IMR-90 (cell line): ENCODE measurements at regions not wholly inside any gene's neighbourhood (a gene's known extent, or its start where the extent isn't known, plus 50 kb on each side); places are given as distances from the start of the nearest gene placed in this dataset.

Source experiments
- ATAC-seq: fragments of 200-7000 bp; cut with Tn5 transposase; 2 replicates; pipeline ENCODE4 v1.9.1; 2020; ENCODE audit warnings: low read depth, mild to moderate bottlenecking, moderate library complexity
- BruUV-seq: library from RNA; stranded (reverse); fragments of 400-500 nt; replicated peaks from 2 replicates; lab custom pipeline; 2021; lab: Mats Ljungman, UMichigan
- CTCF ChIA-PET: fragments of 300-600 bp; formaldehyde crosslinking; extraction: SDS; loops from one replicate; lab custom pipeline; 2021; ENCODE audit warnings: antibody characterized with exemption; lab: Yijun Ruan, JAX
- POLR2A ChIA-PET: fragments of 300-600 bp; sonication (Branson Sonifier 250); formaldehyde crosslinking; loops from one replicate; lab custom pipeline; 2022; ENCODE audit warnings: antibody characterized with exemption; ENCODE audit not compliant: unreplicated experiment; lab: Charles Lee
- DNase-seq: peaks from one replicate; pipeline ENCODE4 v3.0.0; 2013
- H2AFZ ChIP-seq: replicated peaks from 2 replicates; pipeline ENCODE3; 2013; ENCODE audit warnings: low read length, mild to moderate bottlenecking; ENCODE audit not compliant: poor library complexity
- H2AK5ac ChIP-seq: 2 replicates; pipeline ENCODE4 v1.6.1; 2013; ENCODE audit warnings: low read depth, low read length, inconsistent platforms
- H2AK9ac ChIP-seq: replicated peaks from 2 replicates; pipeline ENCODE3; 2013; ENCODE audit warnings: mild to moderate bottlenecking, low read depth, low read length, moderate library complexity; ENCODE audit not compliant: poor library complexity
- H2BK120ac ChIP-seq: 2 replicates; pipeline ENCODE4 v1.6.1; 2013; ENCODE audit warnings: low read depth, low read length, inconsistent platforms
- H2BK15ac ChIP-seq: 3 replicates; pipeline ENCODE4 v1.6.1; 2013; ENCODE audit warnings: low read depth, low read length, inconsistent platforms
- H2BK20ac ChIP-seq: 2 replicates; pipeline ENCODE4 v1.6.1; 2013; ENCODE audit warnings: low read depth, mild to moderate bottlenecking, inconsistent platforms, low read length, moderate library complexity
- H2BK5ac ChIP-seq: 2 replicates; pipeline ENCODE4 v1.6.1; 2013; ENCODE audit warnings: mild to moderate bottlenecking, low read depth, low read length, inconsistent platforms; ENCODE audit not compliant: poor library complexity, severe bottlenecking
- H3K14ac ChIP-seq: replicated peaks from 2 replicates; pipeline ENCODE4 v1.6.1; 2013; ENCODE audit warnings: low read depth, low read length, inconsistent platforms
- H3K18ac ChIP-seq: 2 replicates; pipeline ENCODE4 v1.6.1; 2013; ENCODE audit warnings: low read depth, low read length, control low read depth
- H3K23ac ChIP-seq: 2 replicates; pipeline ENCODE4 v1.6.1; 2013; ENCODE audit warnings: low read depth, low read length, inconsistent platforms
- H3K27ac ChIP-seq: 2 replicates; pipeline ENCODE4 v1.5.1; 2013; ENCODE audit warnings: mild to moderate bottlenecking, control low read depth, low read length; ENCODE audit not compliant: insufficient read depth
- H3K27me3 ChIP-seq: 2 replicates; pipeline ENCODE4 v1.6.1; 2013; ENCODE audit warnings: low read length; ENCODE audit not compliant: control insufficient read depth, insufficient read depth
- H3K36me3 ChIP-seq: 2 replicates; pipeline ENCODE4 v1.6.1; 2013; ENCODE audit warnings: low read length, mixed read lengths; ENCODE audit not compliant: control insufficient read depth, insufficient read depth
- H3K4ac ChIP-seq: 2 replicates; pipeline ENCODE4 v1.6.1; 2013; ENCODE audit warnings: low read depth, low read length, inconsistent platforms
- H3K4me1 ChIP-seq: 2 replicates; pipeline ENCODE4 v1.6.1; 2013; ENCODE audit warnings: low read length, mixed read lengths; ENCODE audit not compliant: control insufficient read depth, insufficient read depth
- H3K4me2 ChIP-seq: 2 replicates; pipeline ENCODE4 v1.6.1; 2013; ENCODE audit warnings: low read depth, mild to moderate bottlenecking, control low read depth, low read length, moderate library complexity
- H3K4me3 ChIP-seq: 2 replicates; pipeline ENCODE4 v1.5.1; 2013; ENCODE audit warnings: low read depth, mild to moderate bottlenecking, control low read depth, low read length, moderate library complexity; ENCODE audit not compliant: insufficient read depth
- H3K56ac ChIP-seq: 2 replicates; pipeline ENCODE4 v1.6.1; 2013; ENCODE audit warnings: low read length, inconsistent platforms; ENCODE audit not compliant: insufficient read depth; ENCODE audit errors: extremely low read depth
- H3K79me1 ChIP-seq, 2 experiments: 2 replicates each; pipeline ENCODE4 v1.6.1; 2013; ENCODE audit warnings: low read length in 2 of 2, inconsistent platforms in 1 of 2, low read depth in 1 of 2
- H3K9ac ChIP-seq: 2 replicates; pipeline ENCODE4 v1.6.1; 2013; ENCODE audit warnings: low read depth, low read length, control low read depth
- H3K9me1 ChIP-seq: 2 replicates; pipeline ENCODE4 v1.6.1; 2013; ENCODE audit warnings: low read length, inconsistent platforms; ENCODE audit not compliant: insufficient read depth
- H3K9me3 ChIP-seq: 2 replicates; pipeline ENCODE4 v1.6.1; 2013; ENCODE audit warnings: low read length; ENCODE audit not compliant: control insufficient read depth, insufficient read depth
- H4K20me1 ChIP-seq: 2 replicates; pipeline ENCODE4 v1.6.1; 2013; ENCODE audit warnings: low read length, inconsistent platforms; ENCODE audit not compliant: insufficient read depth
- H4K5ac ChIP-seq: 2 replicates; pipeline ENCODE4 v1.6.1; 2013; ENCODE audit warnings: mild to moderate bottlenecking, low read depth, low read length, control low read depth
- H4K8ac ChIP-seq, 2 experiments: 2 replicates each; pipeline ENCODE4 v1.6.1; 2013; ENCODE audit warnings: low read depth in 2 of 2, low read length in 2 of 2, control low read depth in 1 of 2, inconsistent platforms in 1 of 2
- H4K91ac ChIP-seq: 2 replicates; pipeline ENCODE4 v1.6.1; 2013; ENCODE audit warnings: low read depth, low read length, inconsistent platforms; ENCODE audit not compliant: insufficient read depth
- CEBPB ChIP-seq: IDR thresholded peaks from 2 replicates; pipeline ENCODE4 v1.6.1; 2012; ENCODE audit warnings: low read depth, low read length, improper control_type of control experiment
- MAFK ChIP-seq: IDR thresholded peaks from 2 replicates; pipeline ENCODE4 v1.6.1; 2012; ENCODE audit warnings: low read depth, low read length, improper control_type of control experiment
- WGBS, 2 experiments: methylation state at CpG; one replicate each; pipeline versions ENCODE4 v1.1.5 to v1.1.7; 2013; ENCODE audit warnings: missing lambda C conversion rate in 2 of 2; ENCODE audit not compliant: insufficient read length in 1 of 2; ENCODE audit errors: extremely low coverage in 2 of 2; 5-methylcytosine and 5-hydroxymethylcytosine counted together
- dilution Hi-C: fragments of 300-500 bp; cut with HindIII; formaldehyde crosslinking; loops from one replicate; pipeline ENCODE4 v1.14.3; 2018; ENCODE audit warnings: low sequenced_read_pairs; ENCODE audit not compliant: unreplicated experiment
- in situ Hi-C: fragments of 300-500 bp; cut with MboI; formaldehyde crosslinking; loops from 3 replicates; pipeline ENCODE4 v1.14.3; 2019; ENCODE audit warnings: low sequenced_read_pairs, inconsistent platforms, mixed read lengths
- intact Hi-C: fragments of 100-400 bp; cut with micrococcal nuclease; formaldehyde crosslinking; loops from 2 replicates; pipeline ENCODE4 v1.10.0; 2022

DNA sequence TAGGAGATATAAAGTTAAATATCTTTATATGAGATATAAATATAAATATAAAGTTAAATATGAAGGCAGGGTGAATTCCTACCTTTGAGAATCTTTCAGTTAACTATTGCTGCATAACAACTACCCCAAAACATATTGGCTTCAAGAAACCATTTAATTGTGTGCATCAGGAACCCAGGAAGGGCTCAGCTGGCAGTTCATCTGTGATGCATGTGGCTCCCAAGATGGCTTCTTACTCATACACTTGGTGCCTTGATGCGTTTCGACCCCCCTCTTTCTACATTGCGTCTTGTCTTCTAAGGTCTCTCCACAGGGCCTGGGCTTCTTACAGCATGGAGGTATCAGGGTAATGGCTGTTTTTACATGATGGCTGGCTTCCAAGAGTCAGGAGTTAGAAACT, 253.9 kb upstream of the CRY1 start:
- no CpG with 5 or more reads among the region's 3 CpGs for WGBS, 2 experiments
- no peak overlapping the region for H2BK15ac ChIP-seq
- DNase-seq (no peak), ATAC-seq (no peak)
- no TSS peak for BruUV-seq
- no peak overlapping the region for H2AK5ac ChIP-seq
- TF ChIP-seq CEBPB (no peak), MAFK (no peak)
- CTCF ChIA-PET = no interaction called here
- no peak overlapping the region for H4K8ac ChIP-seq
- H3K4me2 ChIP-seq = no peak overlapping the region
- no peak overlapping the region for H3K56ac ChIP-seq
- no peak overlapping the region for H3K18ac ChIP-seq
- H2AK9ac ChIP-seq = no peak overlapping the region
- peaks cover 6% of the 10 kb centered on the region for H3K4me1 ChIP-seq
- POLR2A ChIA-PET = no interaction called here
- peaks cover 4% of the 10 kb centered on the region; the same call in 1 of the 2 replicates for H3K9me1 ChIP-seq
- in situ Hi-C loops = no loop called here
- H2AFZ ChIP-seq = no peak overlapping the region
- H3K23ac ChIP-seq = no peak overlapping the region
- no peak overlapping the region for H2BK20ac ChIP-seq
- no peaks in the 10 kb centered on the region; a peak in 1 of 4 replicates for H3K79me1 ChIP-seq
- intact Hi-C loops = no loop called here
- peaks cover 3% of the 10 kb centered on the region; the same call in 1 of the 2 replicates for H3K9me3 ChIP-seq
- no peak overlapping the region for H3K4ac ChIP-seq
- no peak overlapping the region for H2BK5ac ChIP-seq
- no peaks in the 10 kb centered on the region for H4K20me1 ChIP-seq
- no peak overlapping the region for H3K27ac ChIP-seq
- no peaks in the 10 kb centered on the region for H3K36me3 ChIP-seq
- no peak overlapping the region for H3K4me3 ChIP-seq
- dilution Hi-C loops = no loop called here
- no peak overlapping the region for H2BK120ac ChIP-seq
- no peak overlapping the region for H4K5ac ChIP-seq
- no peak overlapping the region for H3K9ac ChIP-seq
- peaks cover 2% of the 10 kb centered on the region; the same call in 1 of the 2 replicates for H3K27me3 ChIP-seq
- H4K91ac ChIP-seq = no peak overlapping the region
- no peak overlapping the region for H3K14ac ChIP-seq
